HepG2 (cell line): ENCODE measurements at regions not wholly inside any gene's neighbourhood (a gene's known extent, or its start where the extent isn't known, plus 50 kb on each side); places are given as distances from the start of the nearest gene placed in this dataset.

ENCODE experiments used
- CTCF ChIP-seq: sonication (generic); formaldehyde crosslinking; IDR thresholded peaks from 2 replicates; pipeline ENCODE4 v1.5.0; 2020; ENCODE audit warnings: mild to moderate bottlenecking, missing genetic modification reagents, moderate library complexity
- GMEB2 ChIP-seq: IDR thresholded peaks from 2 replicates; pipeline ENCODE4 v1.6.1; 2016; ENCODE audit warnings: missing biosample characterization, missing genetic modification reagents, low read depth
- POLR2AphosphoS5 ChIP-seq: IDR thresholded peaks from 2 replicates; pipeline ENCODE4 v1.6.1; 2012; ENCODE audit warnings: low read depth, low read length
- SP1 ChIP-seq, 2 experiments: fragments of 450-650 bp in 1 of 2; sonication (generic) in 1 of 2; formaldehyde crosslinking in 1 of 2; IDR thresholded peaks; 2 replicates each; pipeline versions ENCODE4 v1.4.0 to v1.6.1; 2016 to 2020; ENCODE audit warnings: missing genetic modification reagents in 1 of 2
- TAF1 ChIP-seq: sonication (generic); formaldehyde crosslinking; IDR thresholded peaks from 2 replicates; pipeline ENCODE4 v1.4.0; 2020; ENCODE audit warnings: missing genetic modification reagents
- ZNF564 ChIP-seq: sonication (generic); formaldehyde crosslinking; IDR thresholded peaks from 2 replicates; pipeline ENCODE4 v1.8.1; 2023; ENCODE audit warnings: mild to moderate bottlenecking, missing genetic modification reagents

GRCh38 chr3:11907667-11908660 is 61.3 kb upstream of the TAMM41 start:
- TF ChIP-seq TAF1 = no peak
- no peak for TF ChIP-seq ZNF564 (CRISPR knock-in tag)
- no peak for TF ChIP-seq SP1 (IDR thresholded peaks at IDR 0.05)
- no peak for TF ChIP-seq SP1 (CRISPR knock-in tag; IDR thresholded peaks at IDR 0.05)
- no peak for TF ChIP-seq GMEB2 (CRISPR knock-in tag)
- no peak for TF ChIP-seq POLR2AphosphoS5
- TF ChIP-seq CTCF = no peak
